NCI-H2227 (cell line): ENCODE measurements at regions not wholly inside any gene's neighbourhood (a gene's known extent, or its start where the extent isn't known, plus 50 kb on each side); places are given as distances from the start of the nearest gene placed in this dataset.

Experiments
- DNase-seq: peaks from one replicate; lab custom pipeline; 2025; ENCODE audit not compliant: unreplicated experiment; lab: John Stamatoyannopoulos, UW

DNA sequence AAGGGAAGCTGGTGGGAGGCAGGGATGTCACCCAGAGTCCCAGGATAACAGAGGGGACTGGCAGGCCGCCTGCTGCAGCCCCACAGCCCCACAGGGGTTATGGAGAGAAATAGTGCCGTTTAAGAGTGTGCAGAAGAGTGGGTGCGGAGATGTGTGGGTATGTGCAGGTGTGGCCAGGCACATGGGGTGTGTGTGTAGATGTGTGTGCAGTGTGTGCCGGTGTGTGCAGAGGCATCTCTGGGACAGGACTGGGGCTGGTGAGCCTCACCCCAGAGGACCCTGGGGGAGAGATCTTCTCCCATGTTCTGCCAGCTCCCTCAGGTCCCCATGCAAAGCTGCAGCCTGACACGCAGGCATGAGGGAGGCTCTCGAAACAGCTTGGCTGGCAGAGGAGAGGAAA lies 157.4 kb downstream of the RBFOX3 start:
- DNase-seq: no peak

DNA sequence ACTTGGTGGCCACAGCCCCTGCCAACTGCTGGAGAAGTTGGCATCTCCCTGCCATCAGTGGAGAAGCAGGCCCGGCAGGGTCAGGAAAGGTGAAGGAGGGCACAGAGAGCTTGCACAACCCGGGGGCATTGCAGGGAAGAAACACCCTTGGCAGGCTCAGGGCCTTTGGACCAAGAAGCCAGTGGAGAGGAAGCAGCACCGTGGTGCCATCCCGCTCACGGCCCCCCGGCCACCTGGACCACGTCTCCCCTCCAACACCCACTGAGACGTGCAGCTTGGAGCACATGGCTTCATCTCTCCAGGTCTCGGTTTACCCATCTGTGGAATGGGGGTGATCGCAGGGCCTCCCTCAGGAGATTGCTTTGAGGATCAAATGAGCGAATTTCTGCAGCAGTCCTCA lies 158.1 kb downstream of the RBFOX3 start:
- no peak for DNase-seq

DNA sequence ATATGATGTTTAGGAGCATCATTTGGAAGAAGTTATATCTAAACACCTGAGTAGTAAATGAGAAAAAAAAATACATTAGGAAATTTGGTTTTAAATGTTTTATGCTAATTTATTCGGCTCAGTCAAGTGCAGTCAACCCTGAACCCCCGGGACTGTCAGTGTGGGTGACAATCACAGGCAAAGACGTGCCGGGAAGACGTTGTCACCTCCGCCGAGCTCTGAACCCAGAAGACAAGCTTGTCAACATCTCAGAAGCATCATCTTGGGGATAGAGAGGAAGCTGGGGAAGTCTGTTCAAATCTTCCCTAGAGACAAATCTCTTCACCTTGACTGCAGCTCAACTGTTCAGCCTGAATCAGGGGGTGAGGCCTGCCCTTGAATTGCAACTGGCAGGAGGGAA lies 159.7 kb downstream of the RBFOX3 start:
- DNase-seq: no peak

DNA sequence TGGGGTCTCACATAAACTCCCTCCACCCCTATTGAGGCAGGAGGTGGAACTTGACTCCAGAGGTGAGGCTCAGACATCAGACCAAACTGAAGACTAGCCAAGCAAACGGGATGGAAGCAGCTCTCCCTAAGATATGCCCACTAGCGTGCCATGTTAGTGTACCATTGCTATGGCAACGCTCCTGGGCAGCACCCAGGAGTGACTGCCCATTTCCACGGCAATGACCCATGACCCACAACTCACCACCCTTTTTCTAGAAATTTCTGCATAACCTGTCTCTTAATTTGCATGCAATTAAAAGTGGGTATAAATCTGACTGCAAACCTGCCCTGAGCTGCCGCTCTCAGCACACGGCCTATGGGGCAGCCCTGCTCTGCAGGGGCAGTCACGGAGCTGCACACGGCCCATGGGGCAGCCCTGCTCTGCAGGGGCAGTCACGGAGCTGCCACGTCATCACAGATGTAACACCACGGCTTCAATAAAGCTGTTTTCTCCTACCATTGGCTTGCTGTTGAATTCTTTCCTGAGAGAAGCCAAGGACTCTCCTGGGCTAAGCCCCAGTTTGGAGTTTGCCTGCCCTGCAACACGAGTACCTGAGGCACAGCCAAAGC lies 164.3 kb downstream of the RBFOX3 start:
- DNase-seq: no peak

DNA sequence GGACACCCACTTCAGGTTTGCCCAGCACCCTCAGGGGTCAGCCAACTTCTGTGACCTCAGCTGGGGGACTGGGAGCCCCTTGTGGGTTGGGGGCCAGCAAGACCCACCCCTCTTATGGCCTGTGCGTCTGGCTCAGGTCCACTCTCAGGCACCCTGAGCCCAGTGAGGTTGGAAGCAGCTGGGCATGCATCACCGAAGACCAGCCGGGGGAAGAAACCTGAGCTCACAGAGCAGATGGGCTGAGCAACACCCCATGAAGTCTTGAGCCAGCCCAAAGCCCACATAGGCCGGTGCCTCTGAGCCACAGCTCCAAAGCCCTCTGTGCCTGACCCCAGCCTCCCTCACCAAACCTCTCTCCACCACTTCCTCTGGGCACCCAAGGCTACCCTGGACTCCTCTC lies 166.7 kb downstream of the RBFOX3 start:
- no peak for DNase-seq

DNA sequence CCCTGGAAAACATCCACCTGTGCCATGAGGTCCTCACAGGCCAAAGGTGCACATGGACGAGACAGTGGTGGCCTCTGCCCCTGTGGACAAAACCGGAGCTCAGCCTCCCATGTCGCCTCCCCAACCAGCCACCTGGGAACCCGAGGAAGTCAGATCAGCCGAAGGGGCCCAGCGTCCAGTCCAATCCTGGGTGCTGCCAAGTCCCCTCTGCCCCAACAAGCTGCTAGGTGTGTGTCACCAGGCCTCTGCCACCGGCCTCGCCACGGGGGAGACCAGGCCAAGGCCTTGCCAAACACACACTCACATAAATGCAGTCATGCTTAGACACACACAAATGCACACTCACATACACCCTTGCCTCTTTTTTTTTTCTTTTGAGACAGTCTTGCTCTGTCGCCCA lies 167.8 kb downstream of the RBFOX3 start:
- DNase-seq: no peak

DNA sequence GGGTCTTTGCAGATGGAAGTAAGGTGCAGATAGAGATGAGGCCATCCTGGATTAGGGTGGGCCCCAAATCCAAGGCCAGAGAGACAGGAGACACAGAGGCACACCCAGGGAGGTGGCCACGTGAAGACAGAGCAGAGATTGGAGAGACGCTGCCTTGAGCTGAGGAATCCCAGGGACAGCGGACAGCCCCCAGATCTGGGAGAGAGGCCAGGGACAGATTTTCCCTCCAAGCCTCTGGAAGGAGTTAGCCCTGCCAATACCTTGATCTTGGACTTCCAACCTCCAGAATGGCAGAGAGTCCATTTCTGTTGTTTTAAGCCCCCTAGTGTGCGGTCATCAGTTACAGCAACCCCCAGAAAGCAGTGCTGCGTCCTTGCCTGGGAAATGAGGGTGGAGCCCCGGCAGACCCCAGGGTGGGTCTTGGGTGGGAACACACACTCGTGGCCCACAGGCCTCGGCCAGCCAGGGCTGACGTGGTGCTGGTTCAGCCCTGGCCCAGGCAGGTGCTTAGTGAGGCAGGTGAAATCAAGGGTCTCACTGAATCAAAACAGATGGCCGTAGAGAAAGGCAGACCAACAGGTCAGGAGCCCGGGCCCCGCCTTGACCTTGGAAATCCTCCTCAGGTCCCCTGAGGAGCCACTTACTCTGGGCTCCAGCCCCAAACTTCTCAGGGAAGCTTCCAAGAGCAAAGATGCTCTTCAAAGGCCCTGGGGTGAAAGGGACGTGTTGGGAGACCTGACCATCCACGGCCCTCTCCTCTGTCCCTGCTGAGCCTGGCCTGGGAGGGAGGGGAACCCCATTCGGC lies 169.3 kb downstream of the RBFOX3 start:
- no peak for DNase-seq

DNA sequence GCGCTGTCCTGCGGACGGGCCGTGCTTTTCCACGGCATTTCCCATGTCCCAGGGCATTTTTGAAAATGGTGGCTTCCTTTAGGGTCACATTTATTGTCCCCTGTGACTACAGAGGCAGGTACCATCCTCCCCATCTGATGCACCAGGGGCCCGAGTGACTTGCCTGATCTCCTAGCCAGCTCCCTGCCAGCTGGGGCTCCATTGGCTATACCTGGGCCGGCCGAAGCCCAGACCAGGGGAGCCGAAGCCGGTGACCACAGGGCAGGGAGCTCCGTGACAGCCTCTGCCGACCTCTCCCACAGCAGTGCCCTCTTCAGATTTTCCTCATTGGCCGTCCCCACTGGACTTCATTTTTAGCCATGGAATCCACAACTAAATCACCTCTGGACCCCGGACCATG lies 170.6 kb downstream of the RBFOX3 start:
- DNase-seq: no peak

DNA sequence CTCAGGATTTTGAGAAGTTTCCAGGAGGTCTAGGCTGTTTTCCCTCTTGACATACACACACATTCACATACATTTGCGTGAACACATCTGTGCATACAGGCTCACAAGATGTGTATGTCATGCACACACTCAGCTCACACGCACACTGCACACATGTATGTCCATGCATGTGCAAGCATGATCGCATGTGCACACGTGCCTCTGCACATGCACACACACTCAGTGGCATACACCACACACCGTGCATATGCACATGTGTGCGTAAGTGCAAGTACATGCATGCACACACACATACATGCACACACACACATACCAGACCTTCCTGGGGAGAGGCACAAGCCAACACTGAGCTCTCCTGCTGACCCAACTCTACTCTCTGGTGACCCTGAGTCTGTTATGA lies 171.4 kb downstream of the RBFOX3 start:
- DNase-seq: no peak

DNA sequence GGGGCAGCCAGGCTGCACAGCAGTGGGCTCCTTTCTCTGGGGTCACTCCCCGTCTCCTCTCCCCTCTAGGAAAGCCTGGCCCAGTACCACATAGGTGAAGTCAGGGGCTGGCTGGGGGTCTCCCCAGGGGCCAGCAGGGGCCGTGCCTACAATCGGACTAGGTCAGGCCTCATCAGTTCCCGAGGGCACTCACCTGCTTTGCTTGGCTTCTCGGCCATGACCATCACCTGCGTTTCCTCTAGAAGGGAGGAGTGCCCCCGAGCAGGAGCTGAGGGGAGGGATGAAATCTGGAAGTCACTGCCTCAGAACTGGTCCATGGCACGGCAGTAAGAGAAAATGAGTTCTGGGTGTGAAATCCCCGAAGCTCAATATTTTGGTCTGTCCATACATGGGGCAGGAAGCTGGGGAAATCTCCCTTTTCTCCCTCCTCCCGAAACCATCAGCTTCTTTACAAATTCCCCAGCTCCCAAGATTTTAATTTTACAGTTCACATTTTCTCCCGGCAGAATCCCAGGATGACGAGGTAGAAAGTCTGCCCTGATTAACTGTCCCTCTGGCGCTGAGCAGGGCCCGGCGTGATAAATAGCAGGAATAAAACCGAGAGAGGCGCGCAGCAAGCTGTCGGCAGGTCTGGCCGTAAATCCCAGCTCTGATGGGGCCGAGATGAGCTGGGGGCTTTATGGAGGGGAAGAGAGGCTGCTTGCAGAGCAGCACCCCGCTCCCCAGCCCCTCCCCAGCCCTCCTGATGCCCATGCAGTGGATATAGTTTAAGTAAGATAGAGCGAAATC lies 172.1 kb downstream of the RBFOX3 start:
- DNase-seq: no peak

DNA sequence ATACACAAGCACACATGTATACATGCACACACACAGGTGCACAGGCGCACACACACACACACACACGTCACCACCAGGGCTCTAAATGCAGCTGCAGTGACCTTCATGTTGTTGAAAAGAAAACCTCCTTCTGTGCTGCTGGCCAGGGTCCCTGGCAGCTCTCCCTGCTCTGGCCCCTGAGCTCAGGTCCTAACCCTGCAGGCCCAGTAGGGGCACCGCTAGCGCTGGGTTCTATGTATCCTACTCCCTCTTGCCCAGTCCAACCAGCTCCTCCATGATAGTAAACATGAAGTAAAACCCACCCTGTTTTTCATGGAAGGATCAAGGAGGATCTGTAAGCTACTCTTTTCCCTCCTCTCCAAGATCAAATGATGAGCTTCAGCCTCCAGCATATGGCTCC lies 172.8 kb downstream of the RBFOX3 start:
- no peak for DNase-seq

DNA sequence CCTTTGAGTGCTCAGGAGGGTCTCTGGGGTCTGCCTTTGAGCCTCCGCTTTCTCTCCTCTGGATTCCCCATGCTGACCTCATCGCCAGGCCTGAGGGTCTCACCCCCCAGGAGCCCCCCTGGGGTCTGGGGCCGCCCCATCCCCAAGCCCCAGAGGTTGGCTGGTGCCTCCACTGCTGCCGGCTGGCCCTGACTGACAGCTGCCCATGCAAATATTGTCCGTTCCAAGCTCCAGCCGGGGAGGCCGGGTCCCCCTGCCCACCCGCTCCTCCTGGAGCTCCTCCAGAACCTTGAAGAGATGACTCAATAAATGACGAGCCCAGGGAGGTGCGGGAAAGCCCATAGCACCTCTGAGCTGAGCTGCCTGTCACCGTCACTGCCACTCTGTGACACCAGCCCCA lies 173.8 kb downstream of the RBFOX3 start:
- DNase-seq: no peak

DNA sequence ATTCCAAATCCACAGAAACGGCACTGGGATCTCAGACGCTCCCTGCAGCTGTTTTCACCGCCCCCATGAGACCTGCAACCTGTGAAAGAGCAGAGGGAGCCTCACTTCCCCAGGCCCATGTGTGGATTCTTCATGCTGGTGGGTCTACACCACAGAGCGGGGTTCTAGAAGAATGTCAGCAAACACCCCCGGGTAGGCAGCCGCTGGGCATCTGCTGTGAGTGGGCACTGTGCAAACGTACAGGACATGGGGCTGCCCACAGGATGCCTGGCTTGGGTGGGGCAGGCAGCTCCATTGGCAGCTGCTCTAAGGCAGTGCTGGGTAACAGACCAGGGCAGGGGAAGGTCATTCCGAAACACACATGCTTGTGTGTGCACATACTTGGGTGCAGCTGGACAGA lies 174.9 kb downstream of the RBFOX3 start:
- DNase-seq: no peak

DNA sequence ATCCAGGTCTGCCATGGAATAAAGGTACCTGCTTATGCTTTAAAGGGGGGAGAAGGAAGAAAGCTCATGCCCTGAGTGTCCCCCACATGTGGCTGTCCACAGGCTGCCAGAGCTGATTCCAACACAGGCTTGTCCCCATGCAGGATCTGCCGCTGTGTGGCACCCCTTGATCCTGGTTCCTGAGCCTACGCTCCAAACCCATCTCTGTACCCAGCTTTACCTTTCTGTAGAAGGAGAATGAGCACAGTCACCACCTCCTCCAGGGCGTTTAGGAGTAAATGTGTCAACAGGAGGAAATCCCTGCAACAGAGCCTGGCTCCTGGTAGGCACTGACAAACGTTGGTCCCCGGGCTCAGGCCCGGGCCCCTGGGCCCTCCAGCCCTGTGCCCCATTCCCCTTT lies 175.6 kb downstream of the RBFOX3 start:
- DNase-seq: no peak

DNA sequence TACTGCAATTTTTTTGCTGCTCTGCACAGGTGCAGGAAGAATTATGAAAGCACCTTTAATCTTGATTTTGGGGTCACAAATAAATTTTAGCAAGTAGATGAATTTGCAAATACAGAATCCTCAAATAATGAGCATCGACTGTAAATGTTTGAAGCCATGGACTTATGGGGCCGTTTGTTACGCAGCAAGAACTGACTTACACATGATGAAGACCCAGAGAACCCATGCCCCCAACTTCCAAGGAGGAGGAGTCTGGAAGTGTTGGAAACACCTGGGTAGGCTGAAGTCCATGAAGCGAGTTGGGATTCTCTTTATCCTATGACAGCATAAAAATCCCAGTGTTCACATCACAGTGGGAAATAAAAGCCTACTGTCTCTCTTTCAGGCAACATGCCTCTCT lies 176.6 kb downstream of the RBFOX3 start:
- no peak for DNase-seq

DNA sequence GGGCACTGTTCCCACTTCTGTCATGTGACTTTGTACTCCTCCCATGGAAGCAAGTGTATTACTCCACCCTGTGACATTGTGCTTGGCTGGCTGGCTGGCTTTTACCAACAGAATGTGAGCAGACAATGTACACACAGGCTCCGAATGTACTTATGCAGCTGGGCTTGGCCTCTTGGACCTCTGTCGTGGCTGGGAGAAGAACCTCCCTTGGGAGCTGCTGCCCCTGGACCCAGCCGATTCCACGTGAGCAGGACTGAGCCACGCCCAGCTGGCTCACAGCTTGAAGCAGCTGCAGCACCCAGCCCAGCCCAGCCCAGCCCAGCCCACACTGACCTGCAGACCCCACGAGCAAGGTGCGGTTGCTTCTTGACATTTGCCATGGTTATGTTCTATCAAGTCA lies 177.5 kb downstream of the RBFOX3 start:
- DNase-seq: no peak

DNA sequence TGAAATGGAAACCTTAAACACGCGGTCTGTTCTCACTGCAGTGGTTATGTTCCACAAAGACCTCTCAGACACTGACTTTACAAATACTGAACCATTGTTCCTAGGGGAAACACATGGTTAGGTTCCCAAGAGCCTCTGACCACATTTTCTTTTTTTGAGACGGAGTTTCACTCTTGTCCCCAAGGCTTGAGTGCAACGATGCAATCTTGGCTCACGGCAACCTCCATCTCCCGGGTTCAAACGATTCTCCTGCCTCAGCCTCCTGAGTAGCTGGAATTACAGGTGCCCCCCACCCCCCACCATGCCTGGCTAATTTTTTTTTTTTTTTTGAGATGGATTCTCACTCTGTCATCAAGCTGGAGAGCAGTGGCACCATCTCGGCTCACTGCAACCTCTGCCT lies 179.7 kb downstream of the RBFOX3 start:
- DNase-seq: no peak

DNA sequence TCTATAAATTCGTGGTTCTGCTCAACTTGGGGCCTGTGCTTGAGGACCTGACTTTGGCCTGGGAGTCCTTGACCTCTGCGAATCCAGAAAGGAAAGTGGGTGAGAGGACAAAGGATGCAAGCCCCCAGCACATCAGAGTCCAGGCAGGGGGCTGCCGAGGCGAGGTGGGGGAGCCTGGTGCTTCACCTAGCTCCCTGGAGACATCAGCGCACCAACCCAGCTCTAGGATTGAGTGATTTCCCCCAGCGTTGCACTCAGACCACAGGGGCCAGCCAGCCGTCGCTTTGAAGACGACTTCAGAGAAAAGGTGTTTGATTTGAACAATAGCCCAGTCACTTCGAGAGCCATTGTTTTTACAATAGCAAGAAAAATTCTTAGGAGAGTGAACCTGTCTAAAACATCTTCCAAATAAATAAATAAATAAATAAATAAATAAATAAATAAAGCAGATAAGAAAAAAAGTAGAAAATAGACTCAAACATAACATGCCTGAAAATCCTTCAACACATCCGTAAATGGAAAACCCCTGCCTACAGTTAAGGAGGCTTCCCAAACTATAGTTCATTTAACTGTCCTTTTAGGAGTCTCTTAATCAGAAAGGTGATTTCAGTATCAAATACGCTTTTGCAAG lies 180.9 kb downstream of the RBFOX3 start:
- DNase-seq: no peak

DNA sequence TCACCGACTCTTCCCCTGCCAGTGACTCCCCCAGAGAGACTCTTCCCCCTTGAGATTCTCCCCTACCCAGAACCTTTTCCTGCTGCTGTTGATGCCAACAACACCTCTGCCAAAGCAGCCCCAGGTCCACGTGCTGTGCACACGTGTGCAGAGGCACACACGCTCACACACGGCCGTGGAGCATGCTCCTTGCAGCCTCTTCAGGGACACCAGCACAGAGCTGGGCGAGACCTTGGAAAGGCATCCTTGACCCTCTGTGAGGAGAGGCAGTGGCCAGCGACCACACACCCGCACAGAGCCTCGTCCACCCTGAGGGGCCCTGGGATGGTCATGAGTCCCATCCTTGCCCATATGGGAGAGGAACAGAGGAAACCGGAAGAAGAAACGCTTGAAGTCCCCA lies 181.9 kb downstream of the RBFOX3 start:
- DNase-seq: no peak

DNA sequence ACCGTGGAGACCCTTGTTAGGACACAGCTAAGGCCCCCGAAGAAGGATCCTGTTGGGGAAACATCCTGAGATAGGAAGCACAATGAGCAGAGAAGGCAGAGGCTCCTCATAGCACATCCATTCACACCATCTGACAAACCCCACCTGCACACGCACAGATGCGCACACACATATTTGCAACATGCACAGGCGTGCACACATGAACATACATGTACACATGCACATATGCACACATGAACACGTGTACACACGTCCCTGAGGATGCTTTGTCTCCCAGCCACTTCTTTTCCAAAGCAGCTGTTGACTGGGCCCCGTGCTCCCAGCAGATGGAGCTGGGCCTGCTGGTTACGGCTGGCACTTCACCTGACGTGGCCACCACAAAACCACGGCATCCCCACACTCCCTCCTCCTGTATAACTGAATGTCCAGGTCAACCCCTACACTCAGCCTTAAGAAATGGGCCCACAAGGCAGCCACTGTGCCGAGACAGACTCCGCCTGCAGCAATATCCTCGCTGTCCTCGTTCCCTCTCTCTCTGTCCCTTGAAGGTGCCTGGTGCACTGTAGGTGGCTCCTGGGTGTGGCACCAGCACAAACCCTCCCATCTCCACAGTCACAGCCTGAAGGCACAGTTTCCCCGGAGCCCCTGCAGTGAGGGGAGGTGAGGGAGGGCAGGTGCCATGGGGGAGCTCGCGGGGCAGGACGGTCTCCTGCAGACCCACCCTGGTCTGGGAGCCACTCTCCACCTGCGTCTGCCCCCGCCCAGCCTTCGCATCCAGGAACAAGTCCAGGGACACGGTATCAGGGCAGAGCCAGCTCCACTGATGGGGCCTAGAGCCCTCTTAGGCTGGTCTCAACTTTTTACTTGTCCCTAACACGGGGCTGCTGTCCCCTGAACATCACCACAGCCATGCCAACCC lies 183.0 kb downstream of the RBFOX3 start:
- DNase-seq: no peak

DNA sequence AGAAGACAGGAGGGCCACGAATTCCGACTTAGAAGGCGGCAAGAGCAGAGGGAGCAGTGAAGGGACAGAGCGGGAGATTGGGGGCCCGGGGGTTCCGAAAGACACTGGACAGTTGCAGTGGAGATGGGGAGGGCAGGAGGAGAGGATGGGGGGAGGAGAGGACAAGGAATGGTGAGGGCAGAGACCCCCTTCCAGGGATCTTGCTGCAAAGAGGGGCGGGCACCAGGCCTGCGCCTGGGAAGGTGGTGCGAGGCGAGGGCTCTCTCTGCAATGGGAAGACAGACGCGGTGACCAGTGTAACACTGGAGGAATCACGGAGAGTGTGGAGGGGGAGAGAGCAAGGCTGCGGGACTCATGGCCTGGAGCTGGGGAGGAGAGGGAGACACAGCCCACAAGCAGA lies 185.2 kb downstream of the RBFOX3 start:
- no peak for DNase-seq
